ENCODE measurements at regions not wholly inside any gene's neighbourhood (a gene's known extent, or its start where the extent isn't known, plus 50 kb on each side); places are given as distances from the start of the nearest gene placed in this dataset.

DNA sequence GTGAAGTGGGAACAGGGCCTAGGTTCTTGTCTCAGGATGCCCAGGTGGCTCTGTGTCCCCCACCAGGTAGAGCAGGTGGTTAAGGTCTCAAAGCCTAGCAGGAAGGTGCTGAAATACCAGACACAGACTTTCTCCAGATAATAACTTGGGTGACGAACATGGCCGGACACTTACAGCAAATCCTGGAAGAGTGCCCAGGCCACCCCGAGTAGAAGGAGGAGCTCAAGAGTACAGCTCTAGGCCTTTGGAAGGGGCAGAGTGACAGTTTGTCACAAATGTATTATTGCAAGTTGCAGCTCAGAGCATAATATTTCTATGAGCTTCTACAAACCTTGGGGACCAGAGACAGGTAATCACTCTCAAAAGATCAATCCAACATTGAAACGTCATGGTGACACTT lies 251.6 kb upstream of the SOX4 start:
- TF ChIP-seq CTCF (IDR thresholded peaks at IDR 0.05) (no peak), POLR2AphosphoS5 (IDR thresholded peaks at IDR 0.05; ENCODE audit: low read depth, low read length) (no peak)
